HT1080 (cell line): ENCODE measurements at regions not wholly inside any gene's neighbourhood (a gene's known extent, or its start where the extent isn't known, plus 50 kb on each side); places are given as distances from the start of the nearest gene placed in this dataset.

Experiments used
- DNase-seq: peaks from one replicate; pipeline ENCODE4 v3.0.0-alpha.2; 2015; ENCODE audit warnings: low read depth

GRCh38 chrY:8994001-8994400 lies 343.3 kb upstream of the TSPY4 start:
- DNase-seq: no peak

- no peak for DNase-seq
These were observed 336.0 kb upstream of the TSPY4 start for GRCh38 chrY:9001231-9001630.

- no peak for DNase-seq
These were observed 333.5 kb upstream of the TSPY4 start for GRCh38 chrY:9003739-9004138.

- no peak for DNase-seq
These were observed 328.6 kb upstream of the TSPY4 start for GRCh38 chrY:9008648-9009047.

GRCh38 chrY:9016916-9017315 lies 320.3 kb upstream of the TSPY4 start:
- no peak for DNase-seq

GRCh38 chrY:9018401-9018800 lies 318.9 kb upstream of the TSPY4 start:
- DNase-seq: no peak

- no peak for DNase-seq
These were observed 309.4 kb upstream of the TSPY4 start for GRCh38 chrY:9027729-9028375.

- no peak for DNase-seq
These were observed 307.3 kb upstream of the TSPY4 start for GRCh38 chrY:9029929-9030328.

- DNase-seq: no peak
These were observed 303.0 kb upstream of the TSPY4 start for GRCh38 chrY:9034217-9034616.

- DNase-seq: peak; percentile 1
These were observed 302.0 kb upstream of the TSPY4 start for GRCh38 chrY:9035246-9035645.

GRCh38 chrY:9041474-9041873 lies 295.8 kb upstream of the TSPY4 start:
- no peak for DNase-seq
